Fibroblast of upper back skin (primary cell): ENCODE measurements at regions not wholly inside any gene's neighbourhood (a gene's known extent, or its start where the extent isn't known, plus 50 kb on each side); places are given as distances from the start of the nearest gene placed in this dataset.

Experiments used
- DNase-seq: peaks from one replicate; pipeline ENCODE4 v3.0.0-alpha.2; 2013

GRCh38 chr1:192907545-192908243 is 98.9 kb downstream of the RGS2 start:
- DNase-seq: no peak

GRCh38 chr1:192911896-192912656 is 103.2 kb downstream of the RGS2 start:
- peak; percentile 5 for DNase-seq

GRCh38 chr1:192913683-192914082 is 104.8 kb downstream of the RGS2 start:
- no peak for DNase-seq

GRCh38 chr1:192914092-192914491 is 105.3 kb downstream of the RGS2 start:
- no peak for DNase-seq

GRCh38 chr1:192914696-192915095 is 105.9 kb downstream of the RGS2 start:
- DNase-seq: no peak

- no peak for DNase-seq
Observed at GRCh38 chr1:192916021-192916420, 107.2 kb downstream of the RGS2 start.

- DNase-seq: no peak
Observed at GRCh38 chr1:192918259-192918658, 109.4 kb downstream of the RGS2 start.

- DNase-seq: no peak
Observed at GRCh38 chr1:192920412-192920811, 111.6 kb downstream of the RGS2 start.

- DNase-seq: no peak
Observed at GRCh38 chr1:192925609-192926008, 116.8 kb downstream of the RGS2 start.

- DNase-seq: no peak
Observed at GRCh38 chr1:192926736-192927135, 117.9 kb downstream of the RGS2 start.

- DNase-seq: no peak
Observed at GRCh38 chr1:192927496-192927895, 118.7 kb downstream of the RGS2 start.

- no peak for DNase-seq
Observed at GRCh38 chr1:192929597-192929996, 120.8 kb downstream of the RGS2 start.

- DNase-seq: no peak
Observed at GRCh38 chr1:192933744-192934143, 124.9 kb downstream of the RGS2 start.

GRCh38 chr1:192936313-192937018 is 122.7 kb downstream of the UCHL5 start:
- no peak for DNase-seq

GRCh38 chr1:192937128-192937527 is 122.0 kb downstream of the UCHL5 start:
- no peak for DNase-seq

- no peak for DNase-seq
Observed at GRCh38 chr1:192939440-192939839, 119.7 kb downstream of the UCHL5 start.

GRCh38 chr1:192940658-192941057 is 118.5 kb downstream of the UCHL5 start:
- DNase-seq: no peak

GRCh38 chr1:192941722-192942411 is 117.3 kb downstream of the UCHL5 start:
- no peak for DNase-seq

GRCh38 chr1:192943108-192943507 is 116.1 kb downstream of the UCHL5 start:
- no peak for DNase-seq

- DNase-seq: no peak
Observed at GRCh38 chr1:192943522-192943921, 115.6 kb downstream of the UCHL5 start.

GRCh38 chr1:192945390-192946130 is 113.6 kb downstream of the UCHL5 start:
- no peak for DNase-seq

GRCh38 chr1:192949783-192950182 is 109.4 kb downstream of the UCHL5 start:
- DNase-seq: no peak

- DNase-seq: no peak
Observed at GRCh38 chr1:192950926-192951325, 108.2 kb downstream of the UCHL5 start.
